ENCODE measurements at regions not wholly inside any gene's neighbourhood (a gene's known extent, or its start where the extent isn't known, plus 50 kb on each side); places are given as distances from the start of the nearest gene placed in this dataset.

DNA sequence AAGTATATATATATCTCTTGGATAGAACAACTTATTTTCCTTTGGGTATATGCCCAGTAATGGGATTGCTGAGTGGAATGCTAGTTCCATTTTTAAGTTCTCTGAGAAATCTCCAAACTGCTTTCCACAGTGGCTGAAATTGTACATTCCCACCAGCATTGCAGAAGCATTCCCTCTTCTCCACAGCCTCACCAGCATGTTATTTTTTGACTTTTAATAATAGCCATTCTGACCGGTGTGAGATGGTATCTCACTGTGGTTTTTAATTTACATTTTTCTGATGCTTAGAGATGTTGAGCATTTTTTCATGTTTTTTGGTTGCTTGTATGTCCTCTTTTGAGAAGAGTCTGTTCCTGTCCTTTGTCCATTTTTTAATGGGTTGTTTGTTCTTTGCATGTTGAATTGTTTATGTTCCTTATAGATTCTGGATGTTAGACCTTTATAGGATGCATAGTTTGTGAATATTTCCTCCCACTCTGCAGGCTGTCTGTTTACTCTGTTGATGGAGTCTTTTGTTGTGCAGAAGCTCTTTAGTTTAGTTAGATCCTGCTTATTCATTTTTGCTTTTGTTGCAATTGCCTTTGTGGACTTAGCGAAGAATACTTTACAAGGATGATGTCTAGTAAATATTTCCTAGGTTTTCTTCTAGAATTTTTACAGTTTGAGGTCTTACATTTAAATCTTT is 82.7 kb upstream of the NR2F2 start:
- no peak for DNase-seq

DNA sequence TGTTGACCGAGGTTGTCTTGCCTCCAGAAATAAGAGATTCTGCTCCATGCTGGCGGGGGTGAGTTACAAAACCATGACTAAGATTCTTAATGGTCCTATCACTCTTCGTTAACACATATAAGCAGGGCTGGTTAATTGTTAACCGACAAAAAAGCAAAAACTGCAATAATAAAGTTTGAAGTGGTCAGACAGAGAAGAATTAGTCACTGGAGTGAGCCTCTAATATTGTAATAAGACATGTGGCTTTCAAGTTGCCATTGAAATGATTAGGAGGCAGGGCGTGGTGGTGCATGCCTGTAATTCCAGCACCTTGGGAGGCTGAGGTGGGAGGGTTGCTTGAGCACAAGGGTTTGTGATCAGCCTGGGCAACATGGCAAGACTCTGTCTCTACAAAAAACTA is 78.4 kb upstream of the NR2F2 start:
- no peak for DNase-seq

DNA sequence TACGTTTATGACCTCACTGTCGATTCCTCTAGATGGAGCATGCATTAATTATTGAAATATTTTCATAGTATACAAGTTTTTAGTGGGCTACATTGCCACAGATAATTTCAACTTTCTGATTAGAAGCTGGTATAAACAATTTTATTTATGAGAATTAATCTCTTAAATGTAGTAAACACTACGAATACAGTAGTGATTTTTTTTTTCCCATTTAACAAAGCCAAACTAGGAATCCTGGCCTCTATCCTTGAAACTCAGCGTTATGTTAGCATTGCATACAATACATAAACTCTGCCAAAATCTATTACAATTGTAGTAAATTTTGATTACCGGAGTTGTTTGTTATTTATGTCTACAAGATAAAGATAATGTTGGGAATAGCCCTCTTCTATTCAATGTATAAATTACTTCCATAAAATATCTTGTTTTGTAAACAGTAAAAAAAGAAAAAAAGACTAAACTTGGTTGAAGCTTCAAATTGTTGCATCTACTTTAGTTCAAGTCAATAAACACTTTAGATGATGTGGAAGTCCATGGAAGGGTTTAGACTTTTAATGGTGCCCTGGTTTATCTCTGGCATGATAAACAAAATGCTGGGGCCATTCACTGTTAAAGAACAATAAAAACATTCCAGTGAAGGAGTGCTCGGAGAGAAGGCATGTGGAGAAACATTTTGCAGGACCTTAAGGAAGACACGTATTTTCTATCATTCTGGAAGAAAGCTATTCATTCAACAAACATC is 77.3 kb upstream of the NR2F2 start:
- no peak for DNase-seq

DNA sequence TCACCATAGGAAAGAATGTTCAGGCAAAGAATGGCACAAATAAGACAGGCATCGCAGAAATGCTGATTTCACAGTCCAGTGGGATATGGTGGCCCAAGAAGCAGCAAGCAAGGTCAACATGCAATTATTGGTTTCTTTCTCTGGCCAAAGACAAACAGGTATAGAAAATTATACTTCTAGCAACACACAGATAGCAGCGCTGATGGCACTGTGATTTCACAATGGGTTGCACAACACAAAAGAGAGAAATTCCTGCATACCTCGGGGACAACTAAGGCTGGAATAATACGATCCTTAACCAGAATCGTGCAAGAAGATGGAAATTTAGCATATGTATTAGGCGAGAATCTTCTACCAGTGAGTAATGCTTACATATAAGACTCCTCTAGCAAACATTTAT is 76.3 kb upstream of the NR2F2 start:
- DNase-seq, result no peak

DNA sequence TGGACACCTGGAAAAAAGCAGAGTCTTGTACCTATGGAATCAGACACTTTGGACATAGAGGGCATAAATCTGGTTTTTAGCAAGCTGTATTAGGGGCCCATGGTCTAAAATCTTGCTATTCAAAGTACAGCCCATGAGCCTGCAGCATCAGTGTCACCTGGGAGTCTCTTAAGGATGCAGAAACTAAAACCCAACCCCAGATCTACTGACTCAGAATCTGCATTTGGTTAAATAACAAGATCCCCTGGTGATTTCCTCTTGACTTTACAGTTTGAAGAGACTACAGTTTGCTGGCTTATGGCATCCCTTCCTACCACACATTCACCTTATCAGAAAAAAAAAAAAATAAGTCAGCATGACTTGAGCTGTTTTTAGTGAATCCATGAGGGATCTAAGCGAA is 74.9 kb upstream of the NR2F2 start:
- DNase-seq, result no peak

DNA sequence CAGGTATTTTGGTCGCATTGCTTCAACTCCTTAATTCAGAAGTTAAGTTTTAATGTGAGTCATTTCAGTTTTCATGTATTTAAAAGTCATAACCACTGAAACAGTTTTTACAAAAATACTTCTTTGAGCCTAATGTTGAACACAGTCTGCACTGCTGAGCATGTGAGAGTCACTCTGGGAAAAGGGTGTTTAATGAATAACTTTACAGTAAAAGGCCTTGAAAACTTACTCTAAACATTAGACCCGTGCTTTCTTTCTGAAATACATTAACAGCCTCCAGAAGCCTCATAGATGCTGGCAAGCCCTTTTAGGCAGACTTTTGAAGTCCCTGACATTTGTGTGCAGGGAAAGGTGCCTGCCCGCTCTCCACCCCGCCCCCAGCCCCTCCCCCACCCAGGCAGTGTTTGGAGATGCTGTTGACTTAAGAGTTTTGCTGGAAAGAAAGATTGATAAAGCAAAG is 68.9 kb upstream of the NR2F2 start:
- DNase-seq, result no peak

DNA sequence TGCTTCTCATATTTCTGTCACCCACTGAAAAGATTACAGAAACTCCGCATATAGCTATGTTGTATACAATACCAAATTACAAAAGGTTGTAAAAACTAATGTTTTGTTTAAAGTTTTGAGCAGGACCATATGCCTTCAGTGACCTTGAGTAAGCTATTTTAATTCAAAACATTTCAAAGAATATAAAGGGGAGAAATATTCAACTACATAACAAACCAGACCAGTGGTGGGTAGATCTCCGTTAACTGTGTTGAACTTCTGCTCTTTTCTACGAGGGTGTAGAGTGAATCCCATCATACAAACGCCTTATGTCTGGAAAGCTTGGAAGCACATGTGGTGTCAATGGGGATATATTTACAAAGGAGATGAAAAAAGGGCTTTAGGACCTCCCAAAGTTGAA is 68.4 kb upstream of the NR2F2 start:
- no peak for DNase-seq

DNA sequence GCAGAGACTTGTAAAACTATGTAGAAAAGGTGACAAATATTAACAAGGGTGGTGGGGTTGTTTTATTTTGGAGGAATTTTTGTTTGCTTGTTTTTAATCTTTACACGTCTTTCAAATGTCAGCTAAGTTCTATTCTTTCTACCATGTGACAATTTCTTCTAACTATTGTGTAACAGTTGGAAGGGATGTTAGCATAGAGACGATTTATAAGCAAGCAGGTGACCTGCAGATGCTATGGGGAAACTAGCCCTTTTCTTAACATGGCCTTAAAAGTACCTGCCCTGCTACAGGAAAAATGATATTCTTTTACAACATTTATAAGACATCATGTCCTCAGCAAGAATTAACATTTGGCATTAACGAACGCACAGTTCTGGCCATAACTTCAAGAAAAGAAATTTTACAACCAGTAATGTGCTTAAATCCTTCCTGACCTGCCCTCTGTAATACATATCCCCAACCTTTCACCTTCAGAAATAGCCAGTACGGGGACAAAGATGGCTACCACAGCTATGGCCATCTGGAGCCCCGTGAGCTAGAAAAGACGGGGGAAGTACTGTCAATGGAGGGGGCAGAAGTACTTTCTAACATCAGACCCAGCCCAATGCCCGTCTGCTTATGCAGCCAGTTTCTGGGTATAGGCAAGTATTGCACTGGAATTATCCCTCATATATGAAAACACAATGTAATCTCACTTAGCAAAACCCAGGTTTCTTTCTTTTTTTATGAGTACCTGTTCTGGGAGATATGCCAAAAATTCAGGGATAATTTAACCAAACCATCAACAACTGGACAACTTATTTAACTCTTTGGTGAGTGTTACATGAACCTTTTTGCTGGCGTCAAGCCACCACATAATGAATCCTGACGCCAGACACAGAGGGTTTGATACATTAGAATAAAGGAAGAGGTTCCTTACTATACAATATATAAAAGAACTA is 67.7 kb upstream of the NR2F2 start:
- DNase-seq, result no peak

DNA sequence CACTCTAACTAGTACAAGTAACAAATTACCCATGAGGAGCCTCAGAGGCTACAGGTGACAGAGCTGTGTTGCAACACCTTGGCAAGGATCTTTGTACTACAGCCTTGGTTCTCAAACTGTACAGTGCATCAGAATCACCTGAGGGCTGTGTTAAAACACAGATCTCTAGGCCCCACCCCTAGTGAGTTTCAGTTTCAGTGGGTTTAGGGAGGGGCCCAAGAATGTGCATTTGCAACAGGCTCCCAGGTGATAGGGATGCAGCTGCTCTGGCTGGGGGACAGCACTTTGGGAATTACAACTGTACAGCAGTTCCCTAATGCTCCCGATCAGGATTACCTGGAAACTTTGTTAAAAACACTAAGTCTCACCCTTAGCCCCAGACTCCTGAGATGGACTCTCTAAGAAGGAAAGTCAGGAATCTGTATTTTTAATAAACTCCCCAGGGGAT is 66.1 kb upstream of the NR2F2 start:
- no peak for DNase-seq

DNA sequence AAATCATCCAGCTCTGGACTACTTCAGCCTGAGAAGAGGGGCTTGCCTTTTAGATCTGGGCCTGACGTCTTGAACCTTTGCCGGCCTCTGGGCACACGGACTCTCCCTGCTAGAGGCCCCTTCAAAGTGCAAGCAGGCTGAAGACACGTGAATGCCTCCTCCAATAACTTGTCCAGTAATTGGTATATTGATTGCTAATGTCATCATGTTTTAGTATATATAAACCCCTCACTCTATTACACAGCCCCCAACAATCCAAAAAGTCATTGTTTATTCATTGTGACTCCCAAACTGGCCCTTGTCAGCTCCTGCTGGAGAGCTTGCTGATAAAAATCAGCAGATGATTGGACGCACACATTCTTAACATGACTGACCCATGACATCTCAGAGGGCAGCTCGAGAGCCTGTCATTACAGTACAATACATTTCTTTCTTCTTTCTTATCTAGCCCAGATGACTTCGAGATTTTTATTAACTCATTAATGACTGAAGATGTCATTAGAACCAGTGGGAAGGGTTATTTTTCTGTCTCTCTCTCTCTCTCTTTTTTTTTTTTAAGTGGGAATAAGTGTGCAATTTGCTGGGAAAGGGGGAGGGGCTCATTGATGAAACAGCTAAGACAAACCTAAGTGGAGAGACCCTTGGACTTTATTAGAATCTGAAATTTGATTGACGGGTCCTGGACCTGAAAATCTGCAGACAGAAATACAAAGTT is 65.5 kb upstream of the NR2F2 start:
- DNase-seq, result no peak

DNA sequence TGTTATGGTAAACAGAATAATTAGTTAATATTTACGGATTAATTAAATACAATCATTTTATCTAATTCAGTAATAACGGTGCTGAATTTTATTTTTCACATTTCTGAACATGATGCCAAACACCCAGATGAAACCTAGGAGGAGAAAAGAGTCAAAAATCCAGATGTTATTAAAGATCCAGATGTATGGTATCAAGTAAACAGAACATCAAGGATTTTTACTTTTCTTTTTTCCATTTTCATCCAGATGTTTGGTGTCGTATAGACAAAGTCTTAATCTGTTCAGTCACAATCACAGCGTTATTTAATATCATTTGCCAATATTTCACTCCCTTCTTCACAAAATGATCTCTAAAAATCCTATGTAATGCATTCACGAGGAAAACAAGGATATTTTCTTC is 64.0 kb upstream of the NR2F2 start:
- DNase-seq, result no peak

DNA sequence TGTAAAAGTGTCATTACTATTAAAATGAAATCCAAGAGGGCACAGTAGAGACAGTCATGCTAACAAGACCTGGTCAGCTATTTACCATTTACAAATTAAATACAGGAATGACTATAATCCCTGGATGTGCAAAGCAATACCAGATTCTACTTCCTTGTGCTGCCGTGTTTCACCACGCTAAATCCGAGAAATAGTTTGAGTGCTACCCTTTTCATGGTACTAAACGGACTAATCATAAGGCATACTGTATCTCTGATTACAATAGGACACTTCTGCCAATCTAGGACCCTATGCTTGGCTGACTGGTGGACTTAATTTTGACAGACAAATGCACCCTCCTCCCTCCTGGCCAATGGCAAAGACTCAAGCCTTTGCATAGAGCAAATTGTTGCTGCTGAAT is 63.0 kb upstream of the NR2F2 start:
- DNase-seq, result no peak

DNA sequence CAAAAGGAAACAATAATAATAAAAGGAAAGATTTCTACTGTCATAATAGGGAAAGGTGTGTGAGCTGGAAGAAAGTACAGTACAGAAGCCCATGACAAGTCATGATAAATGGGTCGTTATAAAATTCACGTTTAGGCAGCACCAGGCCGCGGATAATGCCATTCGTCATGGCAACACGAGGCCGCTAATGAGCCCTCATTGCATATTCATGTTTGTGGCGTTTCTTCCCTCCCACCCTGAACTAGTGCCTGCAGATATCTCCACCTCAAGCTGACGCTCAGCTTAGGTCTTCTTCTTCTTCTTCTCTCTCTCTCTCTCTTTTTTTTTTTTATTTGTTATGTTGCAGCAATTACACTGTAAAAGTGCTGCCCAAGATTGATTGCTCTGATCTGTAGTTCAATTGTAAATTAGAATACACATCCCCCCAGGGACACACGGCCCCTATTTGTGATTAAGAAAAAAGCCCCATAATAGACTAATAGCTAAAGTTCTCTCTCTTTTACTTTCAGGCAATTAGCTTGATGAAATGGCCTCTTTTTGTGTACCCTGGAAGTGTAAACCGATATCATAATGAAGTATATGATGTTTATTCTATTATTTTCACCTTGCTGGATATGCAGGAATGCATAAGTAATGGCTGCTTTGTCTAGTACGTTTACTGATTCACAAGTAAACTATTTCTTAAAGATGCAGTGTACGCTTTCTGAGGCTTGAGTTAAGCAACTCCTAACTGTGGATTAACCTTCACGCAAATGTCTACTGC is 61.9 kb upstream of the NR2F2 start:
- DNase-seq, result no peak

DNA sequence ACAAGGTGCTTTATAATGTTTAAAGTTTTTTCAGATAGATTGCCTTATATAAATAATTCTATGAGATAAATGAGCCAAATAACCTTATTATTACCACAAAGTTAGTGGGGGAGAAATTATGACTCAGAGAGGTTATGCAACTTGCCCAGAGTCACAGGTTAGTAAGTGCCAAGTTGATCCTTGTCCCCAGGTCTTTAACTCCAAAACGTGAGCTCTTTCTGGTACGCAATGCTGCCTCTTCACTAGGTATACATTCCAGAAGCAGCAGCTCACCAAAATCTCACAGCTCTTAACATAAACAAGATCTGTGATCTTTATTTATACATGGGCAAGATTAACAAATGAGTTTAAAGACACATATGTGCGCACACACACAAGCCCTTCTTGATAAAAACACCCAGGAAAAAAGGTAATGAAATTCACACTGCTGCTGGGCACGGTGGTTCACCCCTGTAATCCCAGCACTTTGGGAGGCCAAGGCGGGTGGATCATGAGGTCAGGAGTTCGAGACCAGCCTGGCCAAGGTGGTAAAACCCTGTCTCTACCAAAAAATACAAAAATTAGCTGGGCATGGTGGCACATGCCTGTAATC is 59.8 kb upstream of the NR2F2 start:
- no peak for DNase-seq

DNA sequence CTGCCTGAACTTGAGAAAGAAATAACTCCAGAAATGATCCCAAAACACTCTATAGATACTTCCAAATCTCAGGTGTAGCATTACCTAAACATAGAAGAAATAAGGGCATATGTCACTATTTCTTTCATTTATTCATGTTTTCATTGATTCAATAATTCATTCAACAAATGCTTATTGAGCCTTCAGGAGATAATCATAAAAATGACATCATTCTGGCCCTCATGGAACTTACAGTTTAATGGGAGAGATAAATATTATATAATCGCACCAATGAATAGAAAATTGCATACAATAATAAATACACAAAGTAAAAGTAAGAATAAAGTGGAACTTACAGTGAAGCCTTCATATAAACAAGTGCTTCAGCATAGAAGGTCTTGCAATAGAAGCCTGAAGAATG is 58.1 kb upstream of the NR2F2 start:
- DNase-seq, result no peak

DNA sequence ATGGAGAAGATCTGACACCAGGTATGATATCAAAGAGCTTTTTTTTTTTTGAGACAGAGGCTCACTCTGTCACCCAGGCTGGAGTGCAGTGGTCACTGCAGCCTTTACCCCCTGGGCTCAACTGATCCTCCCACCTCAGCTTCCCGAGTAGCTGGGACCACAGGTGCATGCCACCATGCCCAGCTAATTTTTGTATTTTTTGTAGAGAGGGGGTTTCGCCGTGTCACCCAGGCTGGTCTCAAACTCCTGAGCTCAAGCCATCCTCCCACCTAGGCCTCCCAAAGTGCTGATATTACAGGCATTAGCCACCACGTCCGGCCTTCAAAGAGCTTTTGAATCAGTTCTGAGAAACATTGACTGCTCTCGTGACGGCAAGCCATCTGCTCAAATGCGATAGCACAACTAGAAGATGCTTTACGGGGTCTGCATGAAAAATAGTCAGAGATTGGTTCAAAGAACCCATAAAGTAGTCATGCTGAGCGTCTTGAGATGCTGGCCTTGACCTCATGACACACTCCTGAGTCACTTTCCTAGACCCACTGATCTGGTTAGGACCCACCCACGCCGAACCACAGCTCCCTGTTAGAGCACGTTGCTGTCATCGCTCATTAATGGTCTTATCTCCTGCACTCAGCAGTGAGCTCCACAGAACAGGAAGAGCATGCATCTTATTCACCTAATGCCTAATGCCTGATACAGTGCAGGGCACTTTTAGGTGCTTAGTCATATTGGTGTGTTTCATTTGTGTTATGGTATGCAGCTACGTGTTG is 57.0 kb upstream of the NR2F2 start:
- no peak for DNase-seq

DNA sequence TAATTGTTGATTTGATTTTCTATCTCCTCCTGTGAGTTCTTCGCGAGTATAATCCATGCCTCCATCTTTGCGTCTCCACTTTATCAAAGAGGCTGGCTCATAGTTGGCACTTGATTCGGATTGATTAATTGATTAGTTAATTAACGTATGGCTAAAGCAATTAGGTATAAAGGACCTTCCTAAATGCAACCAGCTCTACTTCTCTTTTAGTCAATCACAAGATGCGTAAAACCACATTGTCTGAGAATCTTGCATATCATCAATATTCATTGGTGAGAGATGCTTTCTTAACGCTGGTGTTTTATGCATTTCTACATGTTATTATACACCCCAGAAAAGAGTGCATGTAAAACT is 56.4 kb upstream of the NR2F2 start:
- DNase-seq, result no peak

DNA sequence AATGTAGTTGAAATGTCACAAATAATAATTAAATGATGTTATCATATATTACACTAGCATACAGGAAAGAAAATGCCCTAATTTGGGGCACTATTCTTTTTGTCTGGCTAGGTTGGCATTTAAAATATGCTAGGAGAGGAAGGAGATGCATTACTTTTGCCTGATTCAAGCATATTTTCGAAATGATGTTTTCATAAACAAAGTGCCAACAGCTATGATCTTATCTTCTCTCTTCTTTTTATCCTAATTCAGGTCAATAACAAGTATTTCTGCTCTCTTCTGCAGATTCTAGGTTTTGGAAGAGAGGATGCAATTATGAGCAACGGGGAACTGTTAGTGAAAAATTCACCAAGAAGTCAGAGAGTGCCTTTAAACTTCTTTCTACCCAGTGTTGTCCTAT is 55.8 kb upstream of the NR2F2 start:
- DNase-seq, result no peak

DNA sequence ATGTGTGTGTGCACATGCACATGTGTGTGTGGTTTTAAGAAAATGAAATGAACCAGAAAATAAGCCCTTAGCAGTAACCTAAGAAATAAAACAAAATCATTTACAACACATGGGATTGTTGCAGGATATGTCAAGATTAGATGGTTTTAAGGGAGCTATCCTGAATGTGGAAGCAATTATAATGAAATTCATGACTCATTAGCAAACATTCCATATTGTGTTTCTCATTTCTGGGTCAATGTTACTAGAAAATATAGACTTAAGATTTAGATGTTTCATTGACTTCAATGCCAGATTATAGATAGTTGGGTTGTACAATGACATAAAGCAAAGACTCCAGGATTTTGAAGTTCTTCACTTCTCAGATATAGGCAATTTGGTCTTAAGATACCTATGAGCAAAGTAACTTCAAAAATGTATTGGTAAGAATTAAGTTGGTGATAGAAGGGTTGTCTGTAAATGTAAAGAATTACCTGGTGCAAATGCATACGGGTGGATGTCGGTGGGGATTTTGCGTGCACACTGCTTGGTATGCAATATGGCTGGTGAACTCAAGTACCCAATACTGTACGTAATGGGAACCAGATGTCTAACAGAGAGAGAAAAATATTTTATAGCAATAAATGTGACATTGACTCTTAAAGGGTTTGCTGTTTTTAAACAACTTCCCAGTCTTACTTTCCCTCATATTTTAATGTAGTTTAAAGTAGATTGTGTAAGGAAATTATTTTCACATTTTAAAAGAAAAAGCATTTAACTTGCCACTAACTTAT is 53.9 kb upstream of the NR2F2 start:
- DNase-seq, result no peak

Data from muscle of arm (tissue), 1 donor.